Aorta (tissue), 5 donors: ENCODE measurements at regions not wholly inside any gene's neighbourhood (a gene's known extent, or its start where the extent isn't known, plus 50 kb on each side); places are given as distances from the start of the nearest gene placed in this dataset.

Experiments used
- ATAC-seq: fragments of 200-7000 bp; cut with Tn5 transposase; one replicate; pipeline ENCODE4 v1.9.1; 2022; ENCODE audit warnings: moderate library complexity; ENCODE audit not compliant: low FRiP score
- DNase-seq, 2 donors: peaks; one replicate each; pipeline ENCODE4 v3.0.0-alpha.2; 2020
- H3K27ac ChIP-seq, 2 donors: one replicate each; pipeline ENCODE4 v1.5.1; 2013; ENCODE audit warnings: low read length in 2 of 2, mild to moderate bottlenecking in 2 of 2, moderate library complexity in 2 of 2, control low read depth in 1 of 2, inconsistent platforms in 1 of 2, low read depth in 1 of 2
- H3K27me3 ChIP-seq, 2 donors: one replicate each; pipeline ENCODE4 v1.6.1; 2013; ENCODE audit warnings: control low read depth in 1 of 2, low read length in 1 of 2, mild to moderate bottlenecking in 1 of 2, moderate library complexity in 1 of 2; ENCODE audit not compliant: insufficient read depth in 2 of 2, control insufficient read depth in 1 of 2
- H3K36me3 ChIP-seq, 2 donors: one replicate each; pipeline ENCODE4 v1.6.1; 2013; ENCODE audit warnings: control low read depth in 1 of 2, low read length in 1 of 2, mild to moderate bottlenecking in 1 of 2; ENCODE audit not compliant: insufficient read depth in 2 of 2, control insufficient read depth in 1 of 2
- H3K4me1 ChIP-seq, 2 donors: one replicate each; pipeline ENCODE4 v1.6.1; 2013; ENCODE audit warnings: low read length in 2 of 2, control low read depth in 1 of 2, mild to moderate bottlenecking in 1 of 2, moderate library complexity in 1 of 2; ENCODE audit not compliant: insufficient read depth in 2 of 2, control insufficient read depth in 1 of 2
- H3K4me3 ChIP-seq, 2 donors: one replicate each; pipeline ENCODE4 v1.5.1; 2013; ENCODE audit warnings: low read length in 2 of 2, control low read depth in 1 of 2, mild to moderate bottlenecking in 1 of 2
- H3K9me3 ChIP-seq: one replicate; pipeline ENCODE4 v1.6.1; 2013; ENCODE audit warnings: mild to moderate bottlenecking, low read length; ENCODE audit not compliant: control insufficient read depth
- WGBS, 2 donors: extraction: QIAGEN DNeasy Blood & Tissue Kit; methylation state at CpG; one replicate each; pipeline ENCODE4 v1.1.7; 2013; 5-methylcytosine and 5-hydroxymethylcytosine counted together
- intact Hi-C, 2 donors: fragments of 100-400 bp; cut with DNase I; formaldehyde crosslinking; loops; one replicate each; pipeline versions ENCODE4 v1.14.2 to v1.15.0; 2022
- donor health status: healthy with polysubstance abuse.
- donor health status: Bipolar disorder and iron deficiency.
- donor health status: DM: no; HTN: no; CAD: no.
- donor health status: DM: no; HTN: no; CAD: no.
- donor health status: DM: yes; HTN: yes; CAD: no.

DNA sequence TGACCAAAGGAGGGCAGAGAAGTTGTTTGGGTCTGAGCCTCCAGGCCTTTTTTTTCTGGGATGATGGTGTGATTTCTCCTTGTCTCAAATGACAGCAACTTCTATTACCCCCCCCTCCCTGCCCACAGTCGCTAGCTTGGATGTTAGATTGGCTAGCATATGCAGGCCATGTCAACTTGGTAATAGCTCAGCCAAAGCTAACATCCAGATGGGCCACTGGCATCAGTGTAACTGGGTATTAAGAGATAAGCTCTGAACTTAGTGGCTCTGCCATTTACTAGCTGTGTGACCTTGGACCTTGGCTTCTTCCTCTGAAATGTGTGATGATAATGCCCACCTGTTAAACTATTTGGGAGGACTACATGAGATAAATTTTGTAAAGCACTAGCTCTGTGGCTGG, 86.9 kb upstream of the TSPAN2 start:
- DNase-seq (no peak), ATAC-seq (no peak)
- Histone ChIP-seq H3K27me3 (no peaks in the 10 kb centered on the region), H3K4me1 (no peaks in the 10 kb centered on the region), H3K36me3 (no peaks in the 10 kb centered on the region), H3K27ac (no peak overlapping the region), H3K4me3 (no peak overlapping the region), H3K9me3 (peaks cover 4% of the 10 kb centered on the region)
- intact Hi-C loops = no loop called here
- 5 to 7% methylated on average over 1 of the region's 1 CpG for WGBS, 2 donors

GRCh38 chr1:115175596-115175995, 86.3 kb upstream of the TSPAN2 start:
- H3K9me3 ChIP-seq = peaks cover 4% of the 10 kb centered on the region
- H3K36me3 ChIP-seq = no peaks in the 10 kb centered on the region
- DNase-seq (no peak), ATAC-seq (no peak)
- intact Hi-C loops = no loop called here
- H3K4me1 ChIP-seq = no peaks in the 10 kb centered on the region
- 81% methylated on average over 2 of the region's 2 CpGs for WGBS, 2 donors
- H3K4me3 ChIP-seq = no peak overlapping the region
- no peak overlapping the region for H3K27ac ChIP-seq
- no peaks in the 10 kb centered on the region for H3K27me3 ChIP-seq

GRCh38 chr1:115173151-115173550, 83.8 kb upstream of the TSPAN2 start:
- Histone ChIP-seq H3K9me3 (peaks cover 4% of the 10 kb centered on the region), H3K4me1 (no peaks in the 10 kb centered on the region), H3K27me3 (no peaks in the 10 kb centered on the region), H3K36me3 (no peaks in the 10 kb centered on the region), H3K4me3 (no peak overlapping the region), H3K27ac (no peak overlapping the region)
- ATAC-seq = no peak
- WGBS, 2 donors = 99 to 100% methylated on average over 1 of the region's 1 CpG
- DNase-seq = no peak
- intact Hi-C loops = no loop called here

DNA sequence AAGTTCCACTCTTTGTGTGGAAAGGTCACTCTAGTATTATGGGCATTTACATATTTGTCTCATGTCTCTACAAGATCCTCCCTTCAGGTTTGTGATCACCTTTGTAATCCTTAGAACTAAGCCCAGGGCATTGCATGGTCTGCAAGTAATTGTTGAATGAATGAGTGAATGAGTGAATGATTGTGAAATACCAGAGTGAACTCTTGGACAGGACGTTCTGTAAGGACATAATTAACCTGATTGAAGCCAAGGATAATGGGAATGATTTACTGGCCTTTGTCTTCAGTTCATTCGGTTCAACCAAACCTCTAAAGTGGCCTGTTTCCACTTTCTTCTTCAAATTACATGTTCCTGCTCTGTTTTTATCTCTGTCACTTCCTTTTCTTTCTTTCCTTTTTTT, 83.0 kb upstream of the TSPAN2 start:
- intact Hi-C loops = no loop called here
- DNase-seq (no peak), ATAC-seq (no peak)
- WGBS, 2 donors = 82 to 85% methylated on average over 2 of the region's 2 CpGs
- H3K27me3 ChIP-seq = no peaks in the 10 kb centered on the region
- no peaks in the 10 kb centered on the region for H3K36me3 ChIP-seq
- peaks cover 4% of the 10 kb centered on the region for H3K9me3 ChIP-seq
- no peaks in the 10 kb centered on the region for H3K4me1 ChIP-seq
- H3K27ac ChIP-seq = no peak overlapping the region
- no peak overlapping the region for H3K4me3 ChIP-seq

DNA sequence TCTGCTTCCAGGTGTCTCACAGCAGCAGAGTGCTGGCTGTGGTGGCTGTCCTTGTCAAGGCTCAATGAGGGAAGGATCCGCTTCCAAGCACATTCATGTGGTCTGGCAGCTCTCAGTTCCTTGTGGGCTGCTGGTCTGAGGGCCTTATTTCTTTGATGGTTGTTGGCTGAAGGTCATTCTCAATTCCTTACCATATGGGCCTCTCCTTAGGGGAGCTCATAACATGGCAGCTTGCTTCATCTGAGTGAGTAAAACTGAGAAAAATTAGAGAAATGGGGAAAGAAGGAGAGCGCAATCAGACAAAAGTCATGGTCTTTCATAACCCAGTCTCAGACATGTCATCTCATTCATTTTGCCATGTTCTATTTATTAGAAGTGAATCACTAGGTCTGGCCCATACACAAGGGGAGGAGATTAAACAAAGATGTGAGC, 81.7 kb upstream of the TSPAN2 start:
- ATAC-seq (no peak), DNase-seq (no peak)
- no peaks in the 10 kb centered on the region for H3K4me1 ChIP-seq
- 98 to 99% methylated on average over 2 of the region's 2 CpGs for WGBS, 2 donors
- H3K27ac ChIP-seq = no peak overlapping the region
- peaks cover 4% of the 10 kb centered on the region for H3K9me3 ChIP-seq
- no peaks in the 10 kb centered on the region for H3K36me3 ChIP-seq
- H3K27me3 ChIP-seq = no peaks in the 10 kb centered on the region
- no peak overlapping the region for H3K4me3 ChIP-seq
- intact Hi-C loops = no loop called here

- peaks cover 4% of the 10 kb centered on the region for H3K9me3 ChIP-seq
- no peaks in the 10 kb centered on the region for H3K27me3 ChIP-seq
- no peaks in the 10 kb centered on the region for H3K4me1 ChIP-seq
- no peak for DNase-seq
- no peaks in the 10 kb centered on the region for H3K36me3 ChIP-seq
- 35 to 51% methylated on average over 1 of the region's 1 CpG for WGBS, 2 donors
- no peak overlapping the region for H3K4me3 ChIP-seq
- no peak overlapping the region for H3K27ac ChIP-seq
- no peak for ATAC-seq
- intact Hi-C loops = no loop called here
These were observed 81.1 kb upstream of the TSPAN2 start for GRCh38 chr1:115170377-115170776.

DNA sequence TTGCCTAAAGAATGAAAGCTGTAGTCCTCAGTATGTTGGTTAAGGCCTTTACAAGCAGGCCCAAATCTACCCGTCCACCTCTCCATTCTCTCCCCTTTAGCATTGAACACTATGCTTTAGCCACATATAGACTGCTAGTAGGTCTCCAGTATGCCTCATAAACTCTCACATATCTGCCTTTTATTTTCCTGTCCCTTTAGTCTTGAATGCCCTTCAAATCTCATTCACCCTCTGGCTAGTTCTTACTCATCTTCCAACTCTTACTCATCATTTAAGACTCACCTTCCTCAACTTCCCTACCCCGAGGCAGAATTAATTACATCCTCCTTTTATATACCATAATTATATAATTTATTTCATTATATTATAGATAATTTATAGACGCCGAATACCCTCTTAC, 78.7 kb upstream of the TSPAN2 start:
- intact Hi-C loops = no loop called here
- WGBS, 2 donors = 94 to 96% methylated on average over 4 of the region's 4 CpGs
- Histone ChIP-seq H3K4me3 (no peak overlapping the region), H3K4me1 (no peaks in the 10 kb centered on the region), H3K27me3 (no peaks in the 10 kb centered on the region), H3K36me3 (no peaks in the 10 kb centered on the region), H3K27ac (no peak overlapping the region), H3K9me3 (no peaks in the 10 kb centered on the region)
- ATAC-seq (no peak), DNase-seq (no peak)

- no peak for DNase-seq
- H3K36me3 ChIP-seq = no peaks in the 10 kb centered on the region
These were observed 77.3 kb upstream of the TSPAN2 start for GRCh38 chr1:115166531-115167091.

DNA sequence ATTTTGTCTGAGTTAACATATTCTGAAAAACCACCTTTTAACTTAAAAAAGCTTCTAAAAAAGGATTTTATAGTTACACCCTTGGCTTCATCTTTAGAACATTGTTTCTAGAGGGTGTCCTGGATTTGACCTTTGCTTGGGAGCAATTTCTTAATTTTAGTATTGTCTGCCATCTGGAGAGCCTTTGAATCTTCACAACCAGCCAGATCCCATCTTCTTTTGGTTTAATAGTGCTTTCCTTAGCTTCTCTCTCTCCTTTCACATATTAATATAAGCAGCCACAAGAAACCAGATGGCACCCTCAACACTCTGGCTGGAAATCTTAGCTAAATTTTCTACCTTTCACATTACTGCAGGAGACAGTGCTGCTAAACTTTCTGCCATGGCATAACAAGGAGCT, 76.5 kb upstream of the TSPAN2 start:
- DNase-seq = no peak
- Histone ChIP-seq H3K4me1 (no peaks in the 10 kb centered on the region), H3K9me3 (no peaks in the 10 kb centered on the region), H3K4me3 (no peak overlapping the region), H3K27ac (no peak overlapping the region), H3K27me3 (no peaks in the 10 kb centered on the region), H3K36me3 (no peaks in the 10 kb centered on the region)
- intact Hi-C loops = no loop called here
- ATAC-seq = no peak

More at GRCh38 chr1:115166531-115167091, 77.3 kb upstream of the TSPAN2 start:
- Histone ChIP-seq H3K9me3 (no peaks in the 10 kb centered on the region), H3K4me1 (no peaks in the 10 kb centered on the region), H3K4me3 (no peak overlapping the region), H3K27ac (no peak overlapping the region), H3K27me3 (no peaks in the 10 kb centered on the region)
- no peak for ATAC-seq
- intact Hi-C loops = no loop called here
